Fibroblast of skin of left quadriceps (primary cell): ENCODE measurements at regions not wholly inside any gene's neighbourhood (a gene's known extent, or its start where the extent isn't known, plus 50 kb on each side); places are given as distances from the start of the nearest gene placed in this dataset.
"Not testable (repeated sequence)": the region's sequence is repeated elsewhere in the genome, so short reads cannot be mapped to it uniquely, and the experiment has no call there.

Source experiments
- DNase-seq, 2 experiments: peaks; one replicate each; pipeline ENCODE4 v3.0.0-alpha.2; 2013; ENCODE audit warnings: low read depth in 2 of 2

GRCh38 chr16:86828653-86829052 is 250.3 kb downstream of the FOXL1 start:
- DNase-seq = no peak

DNA sequence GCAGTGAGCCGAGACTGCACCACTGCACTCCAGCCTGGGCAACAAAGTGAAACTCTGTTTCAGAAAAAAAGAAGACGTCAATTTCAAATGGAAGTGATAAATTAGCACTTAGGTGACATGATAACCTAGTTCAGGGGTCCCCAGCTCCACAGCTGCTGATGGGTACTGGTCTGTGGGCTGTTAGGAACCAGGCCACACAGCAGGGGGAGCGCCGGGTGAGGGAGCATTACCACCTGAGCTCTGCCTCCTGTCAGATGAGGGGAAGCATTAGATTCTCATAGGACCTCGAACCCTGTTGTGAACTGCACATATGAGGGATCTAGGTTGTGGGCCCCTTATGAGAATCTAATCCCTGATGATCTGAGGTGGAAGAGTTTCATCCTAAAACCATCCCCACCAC is 253.0 kb downstream of the FOXL1 start:
- DNase-seq = no peak

GRCh38 chr16:86833136-86833535 is 254.8 kb downstream of the FOXL1 start:
- DNase-seq = no peak

DNA sequence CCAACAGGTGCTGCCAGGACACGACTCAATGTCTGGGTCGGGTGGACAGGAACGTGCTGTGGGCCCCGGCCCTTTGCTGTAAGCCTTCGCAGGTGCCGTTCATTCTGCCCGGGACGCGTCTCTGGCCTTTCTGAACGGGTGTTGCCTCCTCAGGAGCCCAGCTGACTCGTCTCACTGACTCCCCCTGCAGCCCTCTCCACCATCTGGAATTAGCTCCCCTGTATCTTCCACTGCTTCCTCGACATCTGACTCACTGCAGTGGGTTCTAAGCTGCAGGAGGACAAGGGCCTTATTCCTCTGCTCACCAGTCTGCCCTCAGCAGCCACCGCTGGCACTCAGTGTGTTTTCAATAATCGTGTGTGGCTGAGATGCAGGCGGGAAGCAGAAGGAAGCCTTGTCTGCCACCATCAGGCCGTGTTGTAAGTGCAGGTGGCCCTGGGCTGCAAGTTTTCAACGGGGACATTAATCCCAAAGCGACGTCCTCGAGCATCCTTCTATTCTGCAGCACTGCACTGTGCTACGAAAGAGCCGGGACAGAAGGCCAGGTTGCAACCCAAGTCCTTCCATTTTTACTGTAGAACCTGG is 256.2 kb downstream of the FOXL1 start:
- peak; percentile 55 to 59 for DNase-seq

DNA sequence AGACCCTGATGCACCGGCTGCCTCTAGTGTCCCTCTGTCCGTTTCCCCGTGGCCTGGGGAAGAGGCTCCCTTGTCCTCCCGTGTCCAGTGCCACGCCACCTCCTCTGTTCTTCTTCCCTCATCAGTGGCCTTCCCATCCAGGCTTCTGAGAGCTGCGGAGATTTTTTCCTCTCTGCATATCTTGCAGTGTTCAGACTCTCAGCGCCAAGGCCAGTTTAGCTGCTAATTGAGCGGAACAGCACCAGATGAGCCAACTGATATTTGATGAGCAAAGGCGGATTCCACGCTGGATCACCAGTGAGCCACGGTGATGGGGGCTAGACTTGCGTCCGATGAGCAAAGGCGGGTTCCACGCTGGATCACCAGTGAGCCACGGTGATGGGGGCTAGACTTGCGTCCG is 257.6 kb downstream of the FOXL1 start:
- DNase-seq = no peak

DNA sequence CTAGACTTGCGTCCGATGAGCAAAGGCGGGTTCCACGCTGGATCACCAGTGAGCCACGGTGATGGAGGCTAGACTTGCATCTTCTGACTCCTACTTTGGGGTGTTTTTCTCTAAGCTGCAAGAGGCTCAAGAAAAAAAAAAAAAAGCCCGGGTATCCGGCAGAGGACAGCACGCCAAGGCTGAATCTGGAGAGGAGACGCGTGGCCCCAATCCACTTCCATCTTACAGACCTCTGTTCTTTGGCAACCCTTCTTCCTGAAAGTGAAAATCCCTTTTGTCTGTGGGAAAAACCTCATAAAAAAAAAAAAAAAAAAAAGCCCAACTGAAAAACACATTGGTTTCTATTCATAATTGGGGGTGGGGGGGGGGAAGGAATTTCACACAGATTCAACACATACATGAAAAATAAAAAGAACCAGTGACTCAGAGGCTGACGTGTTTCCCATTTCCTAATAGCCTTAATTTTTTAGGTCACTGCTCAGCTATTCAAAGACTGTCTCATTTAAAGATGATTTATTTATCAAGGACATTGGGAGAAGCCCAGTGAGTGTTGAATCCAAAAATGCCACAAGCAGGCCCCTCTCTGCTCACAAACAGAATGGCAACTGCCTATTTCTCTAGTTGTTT is 258.3 kb downstream of the FOXL1 start:
- peak; percentile 93 to 94 for DNase-seq

DNA sequence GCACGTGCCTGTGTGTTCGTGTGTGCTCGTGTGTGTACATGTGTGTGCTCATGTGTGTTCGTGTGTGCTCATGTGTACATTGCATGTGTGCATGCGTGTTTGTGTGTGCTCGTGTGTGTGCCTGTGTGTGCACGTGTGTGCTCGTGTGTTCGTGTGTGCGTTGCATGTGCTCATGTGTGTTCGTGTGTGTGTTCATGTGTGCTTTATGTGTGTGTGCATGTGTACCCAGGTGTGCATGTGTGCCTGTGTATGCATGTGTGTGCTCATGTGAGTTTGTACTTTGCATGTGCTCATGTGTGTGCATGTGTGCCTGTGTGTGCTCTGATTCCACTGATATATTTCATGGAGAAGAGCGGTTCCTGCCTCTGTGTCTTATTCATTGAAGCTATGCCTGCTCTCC is 265.5 kb downstream of the FOXL1 start:
- DNase-seq = no peak

GRCh38 chr16:86844695-86845094 is 266.3 kb downstream of the FOXL1 start:
- DNase-seq = no peak

DNA sequence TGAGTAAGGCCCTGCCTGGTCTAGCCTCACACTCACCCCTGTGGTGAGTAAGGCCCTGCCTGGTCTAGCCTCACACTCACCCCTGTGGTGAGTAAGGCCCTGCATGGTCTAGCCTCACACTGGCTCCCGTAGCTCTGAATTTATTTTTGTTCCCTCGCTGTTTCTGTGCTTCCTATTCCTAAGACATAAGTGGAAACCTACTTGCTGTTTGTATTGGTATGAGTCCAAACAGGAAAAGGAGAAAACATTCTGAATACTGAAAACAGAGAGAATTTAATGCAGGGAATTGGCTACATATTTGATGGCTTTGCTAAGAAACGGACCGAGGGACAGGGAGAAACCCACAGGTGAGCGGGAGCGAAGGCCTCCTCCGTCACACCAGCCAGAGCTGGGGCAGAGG is 267.8 kb downstream of the FOXL1 start:
- no peak for DNase-seq

- no peak for DNase-seq
Observed at GRCh38 chr16:86848821-86849220, 270.5 kb downstream of the FOXL1 start.

DNA sequence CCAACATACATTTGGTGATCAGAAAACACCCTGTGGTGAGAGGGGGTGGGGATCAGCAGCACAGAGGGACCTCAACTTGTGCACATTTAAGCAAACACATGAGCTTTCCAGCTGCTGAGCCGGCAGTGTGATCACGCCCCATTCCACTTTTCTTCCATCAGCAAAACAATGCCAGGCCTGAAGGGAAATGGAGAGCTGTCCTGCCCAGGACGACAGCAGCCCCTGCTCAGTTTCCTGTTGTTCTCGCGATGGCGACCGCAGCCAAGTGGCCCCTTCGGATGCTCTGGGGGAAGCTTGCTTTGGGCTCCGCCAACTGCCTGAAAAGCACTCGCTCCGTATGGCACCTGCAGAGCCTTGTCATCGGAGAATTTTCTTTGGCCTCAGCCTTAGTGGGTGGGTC is 272.3 kb downstream of the FOXL1 start:
- no peak for DNase-seq

DNA sequence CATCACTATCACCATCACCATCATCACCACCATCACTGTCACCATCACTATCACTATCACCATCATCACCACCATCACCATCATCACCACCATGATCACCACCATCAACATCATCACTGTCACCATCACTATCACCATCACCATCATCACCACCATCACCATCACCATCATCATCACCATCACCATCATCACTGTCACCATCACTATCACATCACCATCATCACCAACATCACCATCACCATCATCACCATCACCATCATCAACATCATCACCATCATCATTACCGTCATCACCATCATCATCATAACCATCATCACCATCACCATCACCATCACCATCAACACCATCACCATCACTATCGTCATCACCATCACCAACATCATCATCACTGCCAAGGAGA is 273.8 kb downstream of the FOXL1 start:
- DNase-seq = no peak

DNA sequence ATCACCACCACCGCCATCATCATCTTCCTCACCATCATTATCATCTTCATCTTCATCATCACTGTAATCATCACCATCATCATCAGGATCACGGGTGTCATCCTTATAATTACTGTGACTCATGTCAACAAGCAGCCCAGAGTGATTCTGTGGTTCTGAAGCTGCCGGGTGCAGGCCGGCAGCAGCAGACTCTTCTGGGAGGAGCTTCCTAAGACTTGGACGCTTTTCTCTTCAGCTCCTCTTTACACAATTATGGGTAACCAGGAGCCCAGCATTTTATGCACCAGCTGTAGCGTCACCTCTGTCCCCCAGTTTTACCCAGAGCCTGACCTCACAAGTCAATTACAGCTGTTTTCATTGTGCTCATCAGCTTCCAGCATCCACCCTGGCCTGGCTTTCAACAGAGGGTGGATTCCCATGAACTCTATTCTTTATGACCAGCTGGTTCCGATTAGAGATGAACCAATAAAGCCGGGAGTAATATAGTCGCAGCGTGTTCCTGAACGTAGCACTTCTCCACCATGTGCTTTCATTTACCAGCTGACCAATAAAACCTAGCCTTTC is 275.8 kb downstream of the FOXL1 start:
- DNase-seq = peak; percentile 96 to 97

GRCh38 chr16:86854626-86855294 is 276.4 kb downstream of the FOXL1 start:
- DNase-seq = peak in 1 of 2 experiments; percentile 16

DNA sequence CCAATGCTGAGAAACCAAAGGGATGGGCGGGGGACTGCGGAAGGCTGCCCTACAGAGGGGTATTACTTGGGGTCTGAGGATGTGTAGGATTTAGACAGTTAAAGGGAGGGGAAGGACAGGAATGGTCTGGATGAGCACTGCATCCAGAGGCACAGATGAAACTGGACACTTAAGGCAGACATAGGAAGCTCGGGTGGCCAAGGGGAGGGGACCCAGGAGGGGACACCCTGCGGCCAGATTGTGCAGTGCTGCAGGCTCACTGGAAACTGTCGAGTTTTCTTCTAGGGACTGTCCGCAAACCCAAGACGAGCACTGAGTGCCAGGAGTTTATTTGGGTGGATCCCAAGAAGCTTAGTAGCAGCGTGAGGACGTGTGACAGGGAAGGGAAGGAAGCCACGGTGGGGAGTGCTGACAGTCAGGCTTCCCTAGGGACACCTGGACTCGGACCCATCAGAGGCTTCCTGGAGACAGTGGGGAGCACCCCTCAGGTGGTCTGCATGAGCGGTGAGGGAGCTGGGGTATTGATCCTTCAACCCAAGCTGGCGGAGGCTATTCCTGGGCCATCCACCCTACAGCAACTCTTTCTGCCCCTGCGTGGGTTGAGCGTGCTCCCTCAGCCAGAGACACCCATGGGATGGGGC is 278.7 kb downstream of the FOXL1 start:
- no peak for DNase-seq

DNA sequence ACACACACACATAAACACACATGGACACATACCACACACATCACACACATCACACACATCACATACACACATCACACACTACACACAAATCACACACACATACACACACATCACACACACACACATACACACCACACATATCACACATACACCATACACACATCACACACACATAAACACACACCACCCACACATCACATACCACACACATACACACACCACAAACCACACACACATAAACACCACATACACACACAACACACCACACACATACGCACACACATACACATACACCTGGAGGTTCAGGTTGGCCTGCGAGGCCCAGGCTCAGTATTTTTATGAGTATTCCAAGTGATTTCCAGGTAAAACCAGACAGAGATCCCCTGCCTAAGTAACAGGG is 279.5 kb downstream of the FOXL1 start:
- no peak for DNase-seq

DNA sequence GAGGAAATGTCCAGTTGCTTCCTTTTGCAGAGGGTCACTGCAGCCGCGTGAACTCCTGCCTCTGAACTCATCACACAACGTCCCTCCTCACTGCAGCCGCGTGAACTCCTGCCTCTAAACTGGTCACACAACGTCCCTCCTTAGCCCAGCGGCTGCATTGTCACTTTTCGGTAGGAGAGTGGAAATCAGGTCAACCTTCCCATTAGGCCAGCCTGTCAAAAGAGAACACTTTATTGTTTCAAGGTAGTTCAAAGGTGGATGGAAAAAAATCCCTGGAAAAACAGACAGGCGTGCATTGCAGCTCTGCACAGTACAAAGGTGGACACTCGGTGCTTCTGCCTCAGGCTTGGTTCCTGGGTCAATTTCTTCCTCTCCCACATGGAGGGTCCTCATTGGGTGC is 280.2 kb downstream of the FOXL1 start:
- no peak for DNase-seq

GRCh38 chr16:86861270-86861858 is 283.0 kb downstream of the FOXL1 start:
- DNase-seq = not testable (repeated sequence)

DNA sequence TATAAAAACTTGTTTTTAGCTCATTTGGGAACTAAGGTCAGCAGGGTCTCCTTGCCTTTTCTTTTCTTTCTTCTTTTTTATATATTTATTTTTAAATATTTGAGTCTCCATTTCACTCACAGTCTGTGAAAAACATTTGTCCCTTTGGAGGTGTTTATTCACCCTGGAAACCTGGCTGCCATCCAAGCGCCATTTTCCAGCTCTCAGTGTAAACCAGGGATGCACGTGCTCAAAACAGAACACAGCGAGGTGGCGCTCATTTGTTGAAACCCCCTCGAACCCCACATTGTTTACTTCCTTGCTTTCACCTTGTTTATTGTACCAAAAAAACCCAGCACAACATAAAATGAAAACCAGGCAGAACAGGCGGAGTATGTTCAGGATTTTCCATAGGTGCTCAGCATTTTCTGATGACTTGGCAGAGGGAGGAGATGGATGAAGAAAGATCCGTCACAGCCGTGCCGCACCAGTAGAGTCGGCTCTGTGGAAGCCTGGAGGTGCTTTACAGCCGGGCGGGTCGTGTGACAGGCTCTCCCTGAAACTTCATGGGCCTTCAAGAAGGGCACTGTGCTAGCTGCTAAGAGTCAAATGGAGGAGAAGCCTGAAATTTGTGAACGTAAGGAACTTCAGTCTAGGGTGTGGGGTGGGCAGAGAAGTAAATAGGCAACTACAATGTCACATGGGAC is 284.4 kb downstream of the FOXL1 start:
- no peak for DNase-seq

DNA sequence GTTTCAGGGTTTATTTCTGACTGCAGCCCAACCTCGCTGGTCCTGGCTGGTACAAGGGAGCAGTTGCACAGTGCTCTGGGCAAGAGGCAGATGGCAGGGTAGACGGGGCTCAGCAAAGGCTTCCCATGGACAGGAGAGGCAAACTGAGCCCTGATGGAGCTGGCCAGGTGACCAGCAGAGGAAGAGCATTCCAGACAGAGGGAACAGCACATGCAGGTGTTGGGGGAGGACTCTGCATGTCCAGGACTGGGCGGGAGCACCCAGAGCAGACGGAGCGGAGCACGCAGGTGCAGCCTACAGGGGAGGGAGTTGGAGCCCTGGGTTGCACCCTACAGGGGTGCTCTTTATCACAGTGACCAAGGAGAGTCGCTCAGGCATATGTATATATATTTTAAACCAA is 285.3 kb downstream of the FOXL1 start:
- DNase-seq = no peak

DNA sequence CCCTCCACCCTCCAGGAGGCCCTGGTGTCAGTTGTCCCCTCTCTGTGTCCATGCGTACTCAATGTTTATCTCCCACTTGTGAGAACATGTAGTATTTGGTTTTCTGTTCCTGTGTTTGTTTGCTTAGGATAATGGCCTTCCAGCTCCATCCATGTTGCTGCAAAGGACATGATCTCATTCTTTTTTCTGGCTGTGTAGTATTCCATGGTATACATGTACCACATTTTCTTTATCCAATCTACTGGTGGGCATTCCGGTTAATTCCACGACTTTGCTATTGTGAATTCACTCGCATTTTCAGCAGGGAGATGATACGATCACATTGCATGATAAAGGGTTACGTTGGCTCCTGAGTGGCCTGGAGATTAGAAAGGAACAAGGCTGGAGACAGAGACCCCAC is 286.2 kb downstream of the FOXL1 start:
- DNase-seq = no peak
